ENCODE measurements at regions not wholly inside any gene's neighbourhood (a gene's known extent, or its start where the extent isn't known, plus 50 kb on each side); places are given as distances from the start of the nearest gene placed in this dataset.

DNA sequence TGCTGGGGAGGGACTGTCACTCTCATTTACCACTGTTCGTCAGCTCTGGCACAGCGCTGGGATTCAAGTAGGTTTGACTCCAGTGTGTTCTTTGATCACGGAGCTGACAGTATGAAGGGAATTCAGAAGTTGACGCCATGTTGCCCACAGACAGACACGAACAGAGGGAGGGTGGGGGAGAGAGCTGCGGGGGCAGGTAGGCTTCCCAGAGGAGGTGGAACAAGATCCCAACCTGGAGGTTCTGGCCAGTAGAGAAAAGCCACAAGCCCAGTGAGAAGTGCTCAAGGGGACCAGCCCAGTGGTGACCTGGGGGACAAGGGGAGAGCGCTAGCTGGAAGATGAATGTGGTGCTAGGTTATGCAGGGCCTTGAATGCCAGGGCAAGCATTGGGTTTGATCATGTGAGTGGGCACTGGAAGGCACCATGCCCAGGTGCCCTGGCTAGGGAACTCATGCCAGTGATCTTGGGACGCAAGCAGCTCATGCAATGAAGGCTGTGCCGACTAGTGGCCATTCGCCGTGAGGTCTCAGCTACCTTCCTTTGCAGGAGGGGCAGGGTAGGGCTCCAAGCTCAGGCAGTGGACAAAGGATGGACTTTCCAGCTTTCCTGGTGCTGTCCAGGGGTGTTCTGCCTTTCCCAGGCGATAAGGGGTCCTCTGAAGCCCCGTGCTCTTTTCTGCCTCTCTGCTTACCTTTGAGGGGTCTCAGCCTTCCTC lies 50.4 kb upstream of the APCDD1L start:
- ChIA-PET RAD21 (ENCODE audit: unreplicated experiment) (no interaction called here), SMC1A (ENCODE audit: uncharacterized antibody, unreplicated experiment) (no interaction called here), POLR2A (no interaction called here), CTCF (interaction anchor here (0.9 kb wide), 1 partner anchor 328 kb away, joined by 5 read pairs; no protein-coding TSS in a partner anchor)
- no peak overlapping the region for H3K4me2 ChIP-seq (ENCODE audit: control insufficient read depth, insufficient read depth)
- DNase-seq (ENCODE audit: low read depth, low spot score) = no peak
- no TSS peak for BruUV-seq (replicated peaks)
- no peaks in the 10 kb centered on the region for H3K9me3 ChIP-seq (replicated peaks; ENCODE audit: control insufficient read depth, insufficient read depth, low read length)
- no peaks in the 10 kb centered on the region for H4K20me1 ChIP-seq (ENCODE audit: control insufficient read depth, insufficient read depth)
- no peak overlapping the region for H3K9ac ChIP-seq (ENCODE audit: control insufficient read depth, insufficient read depth, low read length)
- H3K27me3 ChIP-seq (replicated peaks in 1 of 2; ENCODE audit: control insufficient read depth in 2 of 2, insufficient read depth in 2 of 2, low read length in 1 of 2) = peaks cover 0 to 3% of the 10 kb centered on the region in 2 experiments; a peak in 2 of 4 replicates
- in situ Hi-C loops (cut with MboI) (loop anchor here (25.0 kb wide), 1 partner anchor 1247 kb away; no protein-coding TSS in a partner anchor), intact Hi-C loops (cut with micrococcal nuclease; ENCODE audit: unreplicated experiment) (no loop called here)
- H2AFZ ChIP-seq (ENCODE audit: control insufficient read depth, low read depth, low read length) = no peak overlapping the region
- ATAC-seq = no peak
- H3K4me1 ChIP-seq (ENCODE audit: control insufficient read depth, insufficient read depth, low read length) = no peaks in the 10 kb centered on the region
- H3K79me2 ChIP-seq (ENCODE audit: control insufficient read depth, insufficient read depth, low read length) = no peaks in the 10 kb centered on the region
- H3K27ac ChIP-seq (ENCODE audit: control insufficient read depth, insufficient read depth) = no peak overlapping the region
- no peak for FAIRE-seq
- 37% methylated on average over 13 of the region's 13 CpGs for WGBS (ENCODE audit: insufficient coverage, insufficient replicate concordance, low lambda C conversion rate, missing lambda C conversion rate)
- no peak overlapping the region for H3K4me3 ChIP-seq
- TF ChIP-seq FOXM1 (IDR thresholded peaks at IDR 0.05; ENCODE audit: low read depth, low read length) (no peak), CREB1 (IDR thresholded peaks at IDR 0.05; ENCODE audit: low read depth) (no peak), ZNF24 (IDR thresholded peaks at IDR 0.05) (no peak), SIN3A (IDR thresholded peaks at IDR 0.05; ENCODE audit: low read depth, low read length) (no peak), NFIC (IDR thresholded peaks at IDR 0.05; ENCODE audit: low read depth, low read length) (no peak)
- TF ChIP-seq, protein P1, sequence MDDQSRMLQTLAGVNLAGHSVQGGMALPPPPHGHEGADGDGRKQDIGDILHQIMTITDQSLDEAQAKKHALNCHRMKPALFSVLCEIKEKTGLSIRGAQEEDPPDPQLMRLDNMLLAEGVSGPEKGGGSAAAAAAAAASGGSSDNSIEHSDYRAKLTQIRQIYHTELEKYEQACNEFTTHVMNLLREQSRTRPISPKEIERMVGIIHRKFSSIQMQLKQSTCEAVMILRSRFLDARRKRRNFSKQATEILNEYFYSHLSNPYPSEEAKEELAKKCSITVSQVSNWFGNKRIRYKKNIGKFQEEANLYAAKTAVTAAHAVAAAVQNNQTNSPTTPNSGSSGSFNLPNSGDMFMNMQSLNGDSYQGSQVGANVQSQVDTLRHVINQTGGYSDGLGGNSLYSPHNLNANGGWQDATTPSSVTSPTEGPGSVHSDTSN (IDR thresholded peaks at IDR 0.05; ENCODE audit: insufficient replicate concordance, low read depth, low read length) = no peak
- TF ChIP-seq, protein P2, sequence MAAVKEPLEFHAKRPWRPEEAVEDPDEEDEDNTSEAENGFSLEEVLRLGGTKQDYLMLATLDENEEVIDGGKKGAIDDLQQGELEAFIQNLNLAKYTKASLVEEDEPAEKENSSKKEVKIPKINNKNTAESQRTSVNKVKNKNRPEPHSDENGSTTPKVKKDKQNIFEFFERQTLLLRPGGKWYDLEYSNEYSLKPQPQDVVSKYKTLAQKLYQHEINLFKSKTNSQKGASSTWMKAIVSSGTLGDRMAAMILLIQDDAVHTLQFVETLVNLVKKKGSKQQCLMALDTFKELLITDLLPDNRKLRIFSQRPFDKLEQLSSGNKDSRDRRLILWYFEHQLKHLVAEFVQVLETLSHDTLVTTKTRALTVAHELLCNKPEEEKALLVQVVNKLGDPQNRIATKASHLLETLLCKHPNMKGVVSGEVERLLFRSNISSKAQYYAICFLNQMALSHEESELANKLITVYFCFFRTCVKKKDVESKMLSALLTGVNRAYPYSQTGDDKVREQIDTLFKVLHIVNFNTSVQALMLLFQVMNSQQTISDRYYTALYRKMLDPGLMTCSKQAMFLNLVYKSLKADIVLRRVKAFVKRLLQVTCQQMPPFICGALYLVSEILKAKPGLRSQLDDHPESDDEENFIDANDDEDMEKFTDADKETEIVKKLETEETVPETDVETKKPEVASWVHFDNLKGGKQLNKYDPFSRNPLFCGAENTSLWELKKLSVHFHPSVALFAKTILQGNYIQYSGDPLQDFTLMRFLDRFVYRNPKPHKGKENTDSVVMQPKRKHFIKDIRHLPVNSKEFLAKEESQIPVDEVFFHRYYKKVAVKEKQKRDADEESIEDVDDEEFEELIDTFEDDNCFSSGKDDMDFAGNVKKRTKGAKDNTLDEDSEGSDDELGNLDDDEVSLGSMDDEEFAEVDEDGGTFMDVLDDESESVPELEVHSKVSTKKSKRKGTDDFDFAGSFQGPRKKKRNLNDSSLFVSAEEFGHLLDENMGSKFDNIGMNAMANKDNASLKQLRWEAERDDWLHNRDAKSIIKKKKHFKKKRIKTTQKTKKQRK (IDR thresholded peaks at IDR 0.05; ENCODE audit: low read depth, low read length) = no peak
- TF ChIP-seq, protein P3, sequence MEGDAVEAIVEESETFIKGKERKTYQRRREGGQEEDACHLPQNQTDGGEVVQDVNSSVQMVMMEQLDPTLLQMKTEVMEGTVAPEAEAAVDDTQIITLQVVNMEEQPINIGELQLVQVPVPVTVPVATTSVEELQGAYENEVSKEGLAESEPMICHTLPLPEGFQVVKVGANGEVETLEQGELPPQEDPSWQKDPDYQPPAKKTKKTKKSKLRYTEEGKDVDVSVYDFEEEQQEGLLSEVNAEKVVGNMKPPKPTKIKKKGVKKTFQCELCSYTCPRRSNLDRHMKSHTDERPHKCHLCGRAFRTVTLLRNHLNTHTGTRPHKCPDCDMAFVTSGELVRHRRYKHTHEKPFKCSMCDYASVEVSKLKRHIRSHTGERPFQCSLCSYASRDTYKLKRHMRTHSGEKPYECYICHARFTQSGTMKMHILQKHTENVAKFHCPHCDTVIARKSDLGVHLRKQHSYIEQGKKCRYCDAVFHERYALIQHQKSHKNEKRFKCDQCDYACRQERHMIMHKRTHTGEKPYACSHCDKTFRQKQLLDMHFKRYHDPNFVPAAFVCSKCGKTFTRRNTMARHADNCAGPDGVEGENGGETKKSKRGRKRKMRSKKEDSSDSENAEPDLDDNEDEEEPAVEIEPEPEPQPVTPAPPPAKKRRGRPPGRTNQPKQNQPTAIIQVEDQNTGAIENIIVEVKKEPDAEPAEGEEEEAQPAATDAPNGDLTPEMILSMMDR (IDR thresholded peaks at IDR 0.05 in 2 of 3, conservative IDR thresholded peaks at IDR 0.05 in 1 of 3; ENCODE audit: control insufficient read depth in 2 of 3, extremely low read depth in 1 of 3, insufficient read depth in 1 of 3, low read depth in 3 of 3, low read length in 3 of 3) = no peak
- no peaks in the 10 kb centered on the region for H3K36me3 ChIP-seq (ENCODE audit: control insufficient read depth in 2 of 2, insufficient read depth in 2 of 2, low read length in 1 of 2)

All from GM12878 (cell line).